ENCODE measurements at regions not wholly inside any gene's neighbourhood (a gene's known extent, or its start where the extent isn't known, plus 50 kb on each side); places are given as distances from the start of the nearest gene placed in this dataset.

- Histone ChIP-seq H3K9me3 (replicated peaks; ENCODE audit: control insufficient read depth, insufficient read depth, low read depth, low read length) (no peaks in the 10 kb centered on the region), H3K27me3 (ENCODE audit: control insufficient read depth in 2 of 2, insufficient read depth in 2 of 2, low read length in 2 of 2) (no peaks in the 10 kb centered on the region), H3K9me1 (ENCODE audit: control insufficient read depth, insufficient read depth, low read length) (no peaks in the 10 kb centered on the region), H3K79me2 (ENCODE audit: control insufficient read depth, insufficient read depth, low read length) (no peaks in the 10 kb centered on the region), H3K9ac (ENCODE audit: insufficient read depth in 1 of 2, low read depth in 2 of 2, low read length in 2 of 2) (no peak overlapping the region), H3K27ac (ENCODE audit: extremely low read depth, low read depth, low read length) (no peak overlapping the region), H2AFZ (ENCODE audit: low read depth, low read length) (no peak overlapping the region), H3K4me3 (no peak overlapping the region), H4K20me1 (replicated peaks; ENCODE audit: control insufficient read depth, insufficient read depth, low read length) (no peaks in the 10 kb centered on the region), H3K4me2 (ENCODE audit: insufficient read depth, low read length) (no peak overlapping the region), H3K36me3 (ENCODE audit: control insufficient read depth, insufficient read depth, low read length) (no peaks in the 10 kb centered on the region), H3K4me1 (replicated peaks in 1 of 2; ENCODE audit: control insufficient read depth in 2 of 2, insufficient read depth in 2 of 2, low read length in 2 of 2) (no peaks in the 10 kb centered on the region)
- ChIA-PET CTCF (ENCODE audit: low intra/inter-chr PET ratio) (no interaction called here), POLR2A (no interaction called here)
- no peak for DNase-seq (ENCODE audit: extremely low read depth in 1 of 4, low spot score in 3 of 4)
- no peak for TF ChIP-seq TBL1XR1 (IDR thresholded peaks at IDR 0.05; ENCODE audit: low read length in 2 of 2)
- no TSS peak for BruUV-seq (replicated peaks)
- intact Hi-C loops (cut with micrococcal nuclease) = no loop called here
- in situ Hi-C loops (cut with MboI) = no loop called here
- ATAC-seq = no peak
- 0% methylated on average over 3 of the region's 5 CpGs for WGBS (ENCODE audit: insufficient coverage, low coverage, missing lambda C conversion rate)
- no peak for FAIRE-seq
These were observed 794.3 kb downstream of the SH3BGRL start for GRCh38 chrX:81996166-81996565.

GRCh38 chrX:82029571-82030218, 827.8 kb downstream of the SH3BGRL start:
- CTCF ChIA-PET (ENCODE audit: low intra/inter-chr PET ratio) = no interaction called here
- no peak overlapping the region for H3K9ac ChIP-seq (ENCODE audit: insufficient read depth in 1 of 2, low read depth in 2 of 2, low read length in 2 of 2)
- no peak for FAIRE-seq
- no peaks in the 10 kb centered on the region for H3K9me1 ChIP-seq (ENCODE audit: control insufficient read depth, insufficient read depth, low read length)
- BruUV-seq (replicated peaks) = no TSS peak
- no peaks in the 10 kb centered on the region for H3K27me3 ChIP-seq (ENCODE audit: control insufficient read depth in 2 of 2, insufficient read depth in 2 of 2, low read length in 2 of 2)
- ATAC-seq = no peak
- no peaks in the 10 kb centered on the region for H3K79me2 ChIP-seq (ENCODE audit: control insufficient read depth, insufficient read depth, low read length)
- 2% methylated on average over 8 of the region's 10 CpGs for whole genome bisulfite sequencing (ENCODE audit: insufficient coverage, low coverage, missing lambda C conversion rate)
- no peak overlapping the region for H3K4me3 ChIP-seq
- in situ Hi-C loops (cut with MboI) (no loop called here), intact Hi-C loops (cut with micrococcal nuclease) (no loop called here)
- H3K4me1 ChIP-seq (replicated peaks in 1 of 2; ENCODE audit: control insufficient read depth in 2 of 2, insufficient read depth in 2 of 2, low read length in 2 of 2) = no peaks in the 10 kb centered on the region
- no peak for DNase-seq (ENCODE audit: extremely low read depth in 1 of 4, low spot score in 3 of 4)
- no peaks in the 10 kb centered on the region for H3K36me3 ChIP-seq (ENCODE audit: control insufficient read depth, insufficient read depth, low read length)
- no peak overlapping the region for H3K4me2 ChIP-seq (ENCODE audit: insufficient read depth, low read length)
- no peak overlapping the region for H3K27ac ChIP-seq (ENCODE audit: extremely low read depth, low read depth, low read length)
- POLR2A ChIA-PET = no interaction called here
- no peak overlapping the region for H2AFZ ChIP-seq (ENCODE audit: low read depth, low read length)
- no peaks in the 10 kb centered on the region for H3K9me3 ChIP-seq (replicated peaks; ENCODE audit: control insufficient read depth, insufficient read depth, low read depth, low read length)
- no peaks in the 10 kb centered on the region for H4K20me1 ChIP-seq (replicated peaks; ENCODE audit: control insufficient read depth, insufficient read depth, low read length)
- TF ChIP-seq EHMT2 (IDR thresholded peaks at IDR 0.05) (no peak), ELK1 (CRISPR knock-in tag; IDR thresholded peaks at IDR 0.05) (no peak), HLTF (IDR thresholded peaks at IDR 0.05) (no peak), ZNF318 (IDR thresholded peaks at IDR 0.05; ENCODE audit: borderline replicate concordance in 1 of 2, low read depth in 1 of 2) (no peak), LEF1 (IDR thresholded peaks at IDR 0.05) (no peak)

Data from K562 (cell line).